AG04450 (cell line): ENCODE measurements at regions not wholly inside any gene's neighbourhood (a gene's known extent, or its start where the extent isn't known, plus 50 kb on each side); places are given as distances from the start of the nearest gene placed in this dataset.

Experiments used
- CTCF ChIA-PET: fragments of 300-600, 350-600 bp; formaldehyde crosslinking; extraction: SDS; loops from one replicate; lab custom pipeline; 2022; ENCODE audit warnings: antibody characterized with exemption, inconsistent platforms; lab: Charles Lee
- POLR2A ChIA-PET: fragments of 350-600 bp; formaldehyde crosslinking; extraction: SDS; loops from one replicate; lab custom pipeline; 2021; ENCODE audit warnings: antibody characterized with exemption, inconsistent platforms; lab: Yijun Ruan, JAX
- DNase-seq: peaks from one replicate; pipeline ENCODE4 v3.0.0-alpha.2; 2011; ENCODE audit warnings: low read depth, low spot score
- H3K27ac ChIP-seq: one replicate; pipeline ENCODE4 v1.5.1; 2012; ENCODE audit warnings: low read depth, low read length, control low read depth
- H3K27me3 ChIP-seq: one replicate; pipeline ENCODE4 v1.6.0; 2012; ENCODE audit warnings: low read length; ENCODE audit not compliant: control insufficient read depth, insufficient read depth
- H3K4me3 ChIP-seq: 2 replicates; pipeline ENCODE4 v1.5.1; 2011; ENCODE audit warnings: mild to moderate bottlenecking, low read depth, low read length, control low read depth
- H3K9me3 ChIP-seq: 2 replicates; pipeline ENCODE4 v1.5.1; 2012; ENCODE audit warnings: low read length; ENCODE audit not compliant: control insufficient read depth, insufficient read depth
- TF ChIP-seq, protein P1 (sequence below): IDR thresholded peaks from 2 replicates; pipeline ENCODE4 v1.5.1; 2011; ENCODE audit warnings: low read depth, low read length, control low read depth, inconsistent platforms

DNA sequence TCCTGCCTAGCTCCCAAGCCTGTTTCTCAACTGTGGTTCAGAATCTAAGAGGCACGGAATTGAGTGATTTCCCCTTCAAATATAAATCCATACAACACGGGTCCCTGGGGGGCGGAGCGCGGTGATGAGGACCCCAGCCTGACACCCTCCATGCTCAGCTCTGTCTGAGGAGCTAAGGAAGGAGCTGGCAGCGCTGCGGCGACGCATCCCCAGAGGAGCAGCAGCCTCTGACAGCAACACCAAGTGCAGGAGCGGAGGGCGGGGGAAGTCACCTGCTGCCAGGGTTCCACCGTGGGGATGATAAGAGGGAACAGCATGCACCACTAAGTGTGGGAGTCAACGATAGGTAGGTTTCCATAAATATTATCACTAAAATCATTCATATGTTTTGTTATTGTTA, 72.6 kb upstream of the VWC2 start:
- Histone ChIP-seq H3K9me3 (peaks cover 24% of the 10 kb centered on the region), H3K4me3 (no peak overlapping the region), H3K27me3 (no peaks in the 10 kb centered on the region), H3K27ac (no peak overlapping the region)
- no peak for DNase-seq
- CTCF ChIA-PET: no interaction called here
- POLR2A ChIA-PET: no interaction called here
- TF ChIP-seq, protein P1, sequence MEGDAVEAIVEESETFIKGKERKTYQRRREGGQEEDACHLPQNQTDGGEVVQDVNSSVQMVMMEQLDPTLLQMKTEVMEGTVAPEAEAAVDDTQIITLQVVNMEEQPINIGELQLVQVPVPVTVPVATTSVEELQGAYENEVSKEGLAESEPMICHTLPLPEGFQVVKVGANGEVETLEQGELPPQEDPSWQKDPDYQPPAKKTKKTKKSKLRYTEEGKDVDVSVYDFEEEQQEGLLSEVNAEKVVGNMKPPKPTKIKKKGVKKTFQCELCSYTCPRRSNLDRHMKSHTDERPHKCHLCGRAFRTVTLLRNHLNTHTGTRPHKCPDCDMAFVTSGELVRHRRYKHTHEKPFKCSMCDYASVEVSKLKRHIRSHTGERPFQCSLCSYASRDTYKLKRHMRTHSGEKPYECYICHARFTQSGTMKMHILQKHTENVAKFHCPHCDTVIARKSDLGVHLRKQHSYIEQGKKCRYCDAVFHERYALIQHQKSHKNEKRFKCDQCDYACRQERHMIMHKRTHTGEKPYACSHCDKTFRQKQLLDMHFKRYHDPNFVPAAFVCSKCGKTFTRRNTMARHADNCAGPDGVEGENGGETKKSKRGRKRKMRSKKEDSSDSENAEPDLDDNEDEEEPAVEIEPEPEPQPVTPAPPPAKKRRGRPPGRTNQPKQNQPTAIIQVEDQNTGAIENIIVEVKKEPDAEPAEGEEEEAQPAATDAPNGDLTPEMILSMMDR: no peak

DNA sequence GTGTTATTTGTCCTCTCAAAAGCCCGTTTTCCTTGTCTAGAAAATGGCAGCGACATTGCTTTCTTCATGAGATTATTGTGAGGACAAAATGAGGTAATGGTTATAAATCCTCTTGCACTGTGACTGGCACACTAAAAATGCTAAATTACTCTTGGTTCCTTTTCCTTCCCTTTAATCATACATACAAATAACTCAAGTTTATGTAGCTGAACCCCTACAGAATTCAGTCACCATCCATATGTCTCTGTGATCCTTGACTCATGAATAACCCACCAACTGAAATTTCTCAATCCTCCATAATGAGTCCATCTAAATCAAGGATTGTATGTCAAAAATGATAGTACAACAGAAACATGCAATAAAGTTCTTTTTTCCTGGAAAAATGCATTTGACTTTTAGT, 71.3 kb upstream of the VWC2 start:
- CTCF ChIA-PET: no interaction called here
- peaks cover 24% of the 10 kb centered on the region for H3K9me3 ChIP-seq
- POLR2A ChIA-PET: no interaction called here

DNA sequence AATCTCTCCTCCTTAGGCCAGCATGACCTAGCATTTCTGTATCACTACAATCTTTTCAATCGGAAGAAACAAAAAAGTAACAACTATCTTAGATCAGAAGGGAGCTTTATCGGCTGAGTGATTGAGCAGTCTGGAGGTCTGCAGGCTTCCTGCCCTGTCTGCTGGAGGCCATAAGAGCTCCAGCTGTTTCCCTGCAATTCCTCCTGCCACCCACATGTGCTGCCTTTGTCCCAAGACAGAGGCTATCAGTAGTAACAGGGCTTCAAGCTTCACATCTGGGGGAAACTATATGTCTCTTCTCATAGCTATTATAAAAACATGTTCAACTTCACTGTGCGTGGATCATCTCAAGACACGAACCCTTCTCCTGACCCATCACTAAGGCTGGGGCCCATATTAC, 70.1 kb upstream of the VWC2 start:
- peaks cover 24% of the 10 kb centered on the region for H3K9me3 ChIP-seq
- H3K27me3 ChIP-seq: no peaks in the 10 kb centered on the region
- CTCF ChIA-PET: no interaction called here
- TF ChIP-seq, protein P1: no peak
- H3K27ac ChIP-seq: no peak overlapping the region
- POLR2A ChIA-PET: no interaction called here
- no peak for DNase-seq
- no peak overlapping the region for H3K4me3 ChIP-seq

More for the DNA sequence above, 71.3 kb upstream of the VWC2 start:
- H3K4me3 ChIP-seq: no peak overlapping the region
- H3K27ac ChIP-seq: no peak overlapping the region
- no peaks in the 10 kb centered on the region for H3K27me3 ChIP-seq
- no peak for DNase-seq
- TF ChIP-seq, protein P1: no peak

DNA sequence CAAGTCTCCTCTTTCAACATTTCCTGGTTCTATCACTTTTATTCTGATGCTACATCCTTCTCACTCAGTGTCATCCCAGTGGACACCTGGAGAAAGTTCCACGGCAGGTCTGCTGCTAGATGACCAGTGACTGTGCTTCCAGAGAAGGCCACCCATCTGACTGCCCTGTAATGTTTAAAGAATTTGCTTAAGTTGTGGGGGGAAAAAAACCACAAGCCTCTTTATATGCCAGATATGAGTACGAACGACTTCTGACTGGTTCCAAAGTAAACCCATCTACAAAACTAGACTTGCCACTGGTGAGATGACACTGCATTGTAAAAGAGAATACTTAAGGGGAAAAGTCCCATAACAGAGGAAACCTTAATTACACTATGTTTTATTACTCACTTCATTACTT, 69.6 kb upstream of the VWC2 start:
- Histone ChIP-seq H3K9me3 (peaks cover 24% of the 10 kb centered on the region), H3K27me3 (no peaks in the 10 kb centered on the region), H3K27ac (no peak overlapping the region), H3K4me3 (no peak overlapping the region)
- POLR2A ChIA-PET: no interaction called here
- TF ChIP-seq, protein P1: no peak
- DNase-seq: no peak
- CTCF ChIA-PET: no interaction called here

DNA sequence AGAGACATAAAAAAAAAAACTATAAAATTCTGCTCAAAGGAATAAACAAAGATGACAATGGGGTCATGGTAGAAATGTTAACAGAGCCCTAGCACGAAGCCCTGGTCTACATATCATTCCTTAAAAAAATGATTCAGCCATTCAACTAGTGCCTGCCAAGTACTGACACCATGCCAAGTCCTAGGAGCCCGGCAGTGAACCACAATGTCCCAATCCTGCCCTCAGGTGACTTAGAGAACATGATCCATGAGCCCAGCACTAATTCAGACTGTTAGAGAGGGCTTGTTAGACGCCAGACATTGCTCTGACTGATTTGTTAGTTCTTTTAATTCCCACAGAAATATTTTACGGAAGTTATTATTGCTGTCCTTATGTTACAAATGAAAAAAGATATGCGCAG, 67.3 kb upstream of the VWC2 start:
- POLR2A ChIA-PET: no interaction called here
- TF ChIP-seq, protein P1: no peak
- Histone ChIP-seq H3K27me3 (no peaks in the 10 kb centered on the region), H3K4me3 (no peak overlapping the region), H3K9me3 (peaks cover 17% of the 10 kb centered on the region), H3K27ac (no peak overlapping the region)
- DNase-seq: no peak
- CTCF ChIA-PET: no interaction called here
